HuH-7.5 (cell line): ENCODE measurements at regions not wholly inside any gene's neighbourhood (a gene's known extent, or its start where the extent isn't known, plus 50 kb on each side); places are given as distances from the start of the nearest gene placed in this dataset.
A peak's percentile ranks its signal among the peaks of the same experiment; 100 is the strongest.

Source experiments
- DNase-seq: peaks from one replicate; pipeline ENCODE4 v3.0.0; 2011; ENCODE audit warnings: low spot score

DNA sequence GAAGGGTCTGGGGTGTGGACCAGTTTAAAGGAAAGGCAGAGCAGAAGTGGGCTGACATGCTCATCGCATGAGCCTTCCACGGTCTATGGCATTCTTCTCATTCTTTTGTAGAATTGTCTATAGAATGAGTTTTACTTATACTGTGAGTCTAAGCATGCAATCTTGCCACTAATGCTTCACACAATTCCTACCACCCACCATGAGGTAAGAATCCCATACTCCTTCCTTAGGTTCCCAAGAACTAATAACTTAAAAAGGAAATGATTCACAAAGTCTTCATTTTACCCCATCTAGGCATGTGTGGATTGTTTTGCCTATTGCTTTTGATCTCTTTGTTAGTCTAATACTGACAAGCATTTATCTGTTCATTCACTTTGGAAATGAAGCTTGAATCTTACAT lies 195.2 kb downstream of the LY86 start:
- DNase-seq, result no peak

DNA sequence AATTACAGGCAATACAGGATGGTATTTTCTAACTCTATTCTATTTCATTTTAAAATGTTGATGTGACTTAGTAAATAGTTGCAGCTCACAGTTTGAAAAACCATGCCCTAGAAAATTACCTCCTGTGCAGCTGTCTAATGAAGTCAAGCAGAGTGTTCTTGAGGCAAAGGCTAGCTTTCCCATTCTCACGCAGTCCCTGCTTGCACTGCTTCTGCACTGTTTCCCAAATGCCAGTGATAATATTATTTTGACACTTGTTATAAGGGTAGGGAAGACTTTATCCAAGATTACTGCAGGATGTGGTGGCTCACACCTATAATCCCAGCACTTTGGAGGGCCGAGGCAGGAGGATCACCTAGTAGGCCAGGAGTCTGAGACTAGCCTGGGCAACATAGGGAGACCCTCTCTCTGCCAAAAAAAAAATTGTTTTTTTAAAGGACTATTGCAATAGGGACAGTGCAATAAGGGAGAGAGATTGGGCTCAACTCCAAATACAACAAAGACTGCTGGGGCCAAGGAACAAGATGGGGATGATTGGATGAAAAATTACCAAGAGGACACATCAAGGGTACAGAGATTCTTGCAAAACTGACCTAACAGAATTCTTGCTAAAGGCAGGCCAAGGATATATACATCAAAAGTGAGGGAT lies 196.1 kb downstream of the LY86 start:
- no peak for DNase-seq

DNA sequence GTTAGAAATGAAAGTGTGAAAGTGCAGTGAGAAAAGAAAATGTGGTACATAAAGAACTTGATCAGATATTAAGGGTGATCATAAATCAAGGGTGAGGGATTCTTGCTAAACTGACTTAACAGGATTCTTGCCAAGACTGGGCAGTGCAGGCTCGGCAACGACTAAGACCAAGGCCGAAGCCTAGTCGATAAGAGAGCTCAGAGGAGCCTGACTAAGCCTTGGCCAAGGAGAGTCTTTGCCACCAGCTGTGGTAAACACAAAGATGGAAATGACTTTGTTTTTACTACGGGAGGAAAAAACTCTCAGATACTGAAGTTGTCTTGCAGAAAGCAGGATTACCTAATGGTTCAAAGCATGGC lies 196.6 kb downstream of the LY86 start:
- no peak for DNase-seq

DNA sequence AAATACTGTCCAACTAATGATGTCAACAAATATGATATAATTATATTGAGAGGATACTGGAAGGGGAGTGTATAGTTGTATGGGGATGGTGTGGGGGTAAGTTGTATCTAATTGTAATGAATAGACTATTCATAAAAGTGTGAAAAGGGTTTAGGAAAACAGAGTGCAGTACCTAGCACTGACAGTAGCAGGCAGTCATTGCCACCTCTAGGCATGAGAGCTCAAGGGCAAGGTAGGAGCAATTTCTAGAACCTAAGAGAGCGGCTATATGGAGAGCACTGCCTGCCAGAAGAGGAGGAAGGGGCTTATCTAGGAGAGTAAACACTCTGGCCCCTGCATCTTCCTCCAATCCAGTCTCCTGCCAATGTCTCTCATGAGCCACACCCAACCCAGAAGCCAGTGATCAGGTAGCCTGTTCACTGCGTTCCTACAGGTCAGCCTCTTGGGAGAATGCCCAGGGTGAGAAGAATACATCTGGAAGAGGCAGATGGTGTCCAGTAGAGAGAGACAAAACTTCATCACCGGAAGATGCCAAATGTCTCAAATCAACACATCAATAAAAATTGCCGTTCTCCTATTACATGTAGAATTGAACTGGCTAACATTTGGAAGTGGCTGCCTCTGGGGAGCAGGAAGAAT lies 200.0 kb downstream of the LY86 start:
- DNase-seq, result no peak

DNA sequence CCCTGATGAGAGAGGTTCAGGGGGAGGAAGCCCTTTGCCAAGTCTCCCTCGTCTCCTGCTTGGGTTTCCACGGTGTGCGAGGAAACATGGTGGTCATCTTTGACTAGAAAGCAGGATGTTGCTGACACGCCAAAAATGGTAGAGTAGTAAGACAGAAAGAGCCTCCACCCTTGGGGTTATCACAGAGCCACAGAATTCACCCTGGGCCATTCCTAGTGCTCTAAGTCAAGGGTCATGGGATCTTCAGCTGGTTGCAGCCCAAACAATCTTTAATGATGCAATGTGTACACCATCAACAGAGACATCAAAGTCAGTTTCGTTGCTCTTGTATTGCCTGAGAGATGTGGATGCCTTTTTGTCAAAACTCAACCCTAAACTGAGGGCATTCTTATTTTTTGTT lies 201.9 kb downstream of the LY86 start:
- DNase-seq, result no peak

- DNase-seq, result no peak
Measured at GRCh38 chr6:6790891-6791290, 202.4 kb downstream of the LY86 start.

- DNase-seq, result no peak
Measured at GRCh38 chr6:6793388-6794250, 205.1 kb downstream of the LY86 start.

DNA sequence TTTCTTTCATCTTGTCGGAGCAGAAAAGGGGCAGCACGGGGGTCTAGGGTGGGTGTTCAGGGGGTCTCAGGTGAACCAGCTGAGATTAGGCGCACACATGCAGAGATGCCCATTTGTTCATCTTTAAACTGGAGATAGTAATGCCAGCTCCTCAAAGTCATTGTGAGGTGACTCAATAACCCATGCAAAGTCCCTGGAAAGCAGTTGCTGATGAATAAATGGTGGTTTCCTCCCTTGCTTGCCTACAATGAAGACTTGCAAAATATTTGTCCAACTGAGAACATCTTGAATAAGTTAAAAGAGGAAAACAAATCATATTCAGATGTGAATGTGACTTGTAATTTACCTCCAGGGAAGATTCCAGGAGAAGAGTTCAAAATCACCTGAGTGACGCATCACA lies 206.9 kb downstream of the LY86 start:
- no peak for DNase-seq

DNA sequence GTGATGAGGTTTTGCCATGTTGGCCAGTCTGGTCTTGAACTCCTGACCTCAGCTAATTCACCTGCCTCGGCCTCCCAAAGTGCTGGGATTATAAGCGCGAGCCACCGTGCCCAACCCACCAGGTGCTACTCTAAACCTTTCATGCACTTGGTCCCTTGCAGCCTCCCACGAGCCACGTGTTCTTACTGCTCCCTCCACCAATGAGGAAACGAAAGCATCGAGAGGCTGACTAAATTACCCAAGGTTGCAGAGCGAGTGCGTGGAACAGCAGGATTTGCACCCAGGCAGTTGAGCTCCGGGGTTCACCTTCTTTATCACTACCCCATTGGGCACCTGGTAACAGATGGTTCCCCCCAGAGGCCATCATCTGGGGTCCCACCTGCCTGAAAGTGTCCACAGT lies 208.3 kb downstream of the LY86 start:
- DNase-seq, result no peak

DNA sequence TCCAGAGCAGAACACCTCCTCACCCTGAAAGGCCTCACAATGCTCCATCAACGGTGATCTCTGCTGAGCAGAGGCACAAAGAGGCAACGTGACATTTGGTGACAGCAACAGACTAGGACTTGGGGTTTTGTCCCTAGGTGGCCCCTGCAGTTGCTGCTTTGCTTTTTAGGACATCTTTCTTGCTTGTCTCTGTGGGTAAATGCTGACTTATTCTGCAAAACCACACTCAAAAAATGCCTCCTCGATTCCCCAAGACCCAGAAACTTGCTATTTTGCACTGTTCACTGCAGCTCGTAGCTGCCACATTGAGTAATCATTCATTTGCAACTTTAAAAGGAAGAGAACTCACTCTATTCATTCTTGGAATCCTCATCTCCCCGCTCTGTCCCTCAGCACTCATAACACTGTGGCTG lies 209.9 kb downstream of the LY86 start:
- no peak for DNase-seq

DNA sequence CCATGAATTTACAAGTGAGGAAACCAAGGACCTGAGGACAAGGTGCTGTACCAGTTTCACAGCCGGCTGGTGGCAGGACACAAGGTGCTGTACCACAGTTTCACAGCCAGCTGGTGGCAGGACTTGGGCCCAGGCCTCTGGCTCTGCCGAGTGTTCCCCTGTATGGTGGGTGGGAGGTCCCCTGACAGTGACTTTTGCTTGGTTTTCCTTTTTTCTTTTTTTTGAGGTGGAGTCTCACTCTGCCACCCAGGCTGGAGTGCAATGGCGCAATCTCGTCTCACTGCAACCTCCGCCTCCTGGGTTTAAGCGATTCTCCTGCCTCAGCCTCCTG lies 212.4 kb downstream of the LY86 start:
- no peak for DNase-seq

DNA sequence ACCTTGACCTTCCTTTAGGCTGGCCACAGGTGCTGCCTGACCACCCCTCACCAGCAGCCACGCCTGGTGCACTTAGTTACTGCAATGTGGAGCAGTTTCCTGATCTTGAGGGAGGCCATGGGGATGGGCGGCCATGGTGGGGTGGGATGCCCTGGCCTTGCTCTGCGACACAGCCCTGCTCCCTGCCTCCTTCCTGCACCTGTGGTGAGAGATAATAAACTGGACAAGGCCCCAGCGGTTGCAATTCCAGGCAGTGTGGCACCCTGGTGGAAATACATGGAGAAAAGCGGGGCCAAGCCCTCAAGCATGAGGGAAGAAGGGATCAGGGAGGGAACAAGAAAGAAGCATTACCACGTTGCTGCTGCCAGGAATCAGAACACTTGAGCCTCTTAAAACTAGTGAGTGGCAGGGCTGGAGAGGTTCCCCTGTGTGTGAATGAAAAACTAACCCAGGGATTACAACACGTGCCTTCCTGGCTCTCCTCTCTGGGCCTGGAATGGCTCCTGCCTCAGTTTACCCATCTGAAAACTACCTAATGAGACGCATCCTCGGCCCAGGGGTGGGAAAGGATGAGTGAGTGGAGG lies 213.2 kb downstream of the LY86 start:
- DNase-seq, result no peak

- DNase-seq, result no peak
Measured at GRCh38 chr6:6803180-6803977, 214.9 kb downstream of the LY86 start.

GRCh38 chr6:6804843-6805615 lies 216.5 kb downstream of the LY86 start:
- DNase-seq, result no peak

DNA sequence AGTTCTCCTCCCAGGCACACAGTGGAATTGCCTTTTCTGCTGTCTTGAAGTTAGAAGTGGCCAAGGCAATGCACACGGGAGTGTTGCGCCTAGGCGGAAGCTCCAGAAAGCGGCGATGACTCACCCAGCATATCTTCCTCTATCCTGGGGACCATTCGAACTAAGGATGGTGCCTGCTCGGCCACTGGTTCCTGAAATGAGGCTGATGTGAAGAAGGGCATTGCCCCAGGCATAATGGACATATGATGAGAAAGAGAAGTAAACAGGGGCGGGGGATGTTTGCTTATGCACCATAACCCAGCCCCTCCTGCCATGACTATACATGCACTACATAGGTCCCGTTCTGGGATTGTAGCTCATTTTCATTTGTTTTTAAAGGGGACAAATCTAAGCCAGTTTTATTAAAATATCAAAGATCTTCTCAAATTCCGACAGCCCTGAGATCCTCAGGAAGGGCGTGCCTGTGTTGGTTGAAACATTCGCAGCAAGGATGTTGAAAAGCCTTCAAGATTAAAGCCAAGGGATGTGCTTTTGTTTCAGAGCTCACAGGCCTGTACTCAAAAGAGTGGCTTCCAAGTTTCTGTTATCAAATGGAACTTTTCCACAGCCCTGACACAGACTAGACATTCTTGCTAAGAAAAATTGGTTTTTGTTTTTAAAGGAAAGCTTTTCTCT lies 218.5 kb downstream of the LY86 start:
- no peak for DNase-seq

DNA sequence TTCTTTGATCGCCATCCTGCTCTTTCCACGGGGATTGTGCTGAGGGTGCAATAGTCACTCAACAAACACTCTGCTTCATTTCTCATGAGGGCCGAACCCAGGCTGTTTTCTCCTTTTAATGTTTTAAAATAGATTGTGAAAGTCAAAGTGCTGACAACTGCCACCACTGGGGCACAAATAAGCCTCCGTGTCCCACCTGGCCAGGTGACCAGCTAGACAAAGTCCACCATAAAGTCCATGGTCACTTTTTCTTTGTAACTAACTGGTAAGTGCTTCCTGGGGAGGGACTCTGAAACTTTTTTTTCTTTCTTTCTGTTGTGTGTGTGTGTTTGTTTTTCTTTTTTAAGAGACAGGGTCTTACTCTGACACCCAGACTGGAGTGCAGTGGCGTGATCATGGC lies 219.8 kb downstream of the LY86 start:
- no peak for DNase-seq

DNA sequence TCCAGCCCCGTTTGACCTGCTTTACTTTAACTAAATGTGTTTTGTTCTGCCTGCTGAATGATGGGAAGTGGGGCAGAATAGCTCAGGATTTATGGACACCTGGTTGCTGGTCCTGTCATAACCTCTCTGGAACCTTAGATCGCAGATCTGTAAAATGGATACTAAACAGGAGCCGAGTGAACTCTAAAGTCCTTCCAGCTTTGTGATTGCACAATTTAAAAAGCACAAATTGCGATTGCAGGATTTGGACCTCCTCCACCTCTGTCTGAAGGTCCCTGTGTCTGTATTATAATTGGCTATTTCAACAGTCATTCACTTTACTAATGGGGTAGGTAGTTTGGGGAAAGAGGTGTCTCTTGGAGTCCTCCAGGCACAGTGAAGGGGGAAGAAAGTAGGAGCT lies 220.4 kb downstream of the LY86 start:
- no peak for DNase-seq

- DNase-seq, result no peak
Measured at GRCh38 chr6:6810727-6811126, 222.2 kb downstream of the LY86 start.

GRCh38 chr6:6811128-6812009 lies 222.8 kb downstream of the LY86 start:
- DNase-seq, result peak; percentile 26

GRCh38 chr6:6812427-6812826 lies 223.9 kb downstream of the LY86 start:
- no peak for DNase-seq
